PC-3 (cell line): ENCODE measurements at regions not wholly inside any gene's neighbourhood (a gene's known extent, or its start where the extent isn't known, plus 50 kb on each side); places are given as distances from the start of the nearest gene placed in this dataset.

ENCODE experiments used
- ATAC-seq: fragments of 200-7000 bp; cut with Tn5 transposase; 2 replicates; pipeline ENCODE4 v1.9.1; 2020; ENCODE audit warnings: mild to moderate bottlenecking, moderate library complexity
- BruUV-seq: library from RNA; stranded (reverse); fragments of 400-500 nt; replicated peaks from 2 replicates; lab custom pipeline; 2021; lab: Mats Ljungman, UMichigan
- CTCF ChIA-PET: fragments of 300-600 bp; sonication (Branson Sonifier 250); formaldehyde crosslinking; loops from one replicate; lab custom pipeline; 2022; ENCODE audit warnings: antibody characterized with exemption; lab: Charles Lee
- POLR2A ChIA-PET: fragments of 300-600 bp; sonication (Branson Sonifier 250); formaldehyde crosslinking; loops from one replicate; lab custom pipeline; 2022; ENCODE audit warnings: antibody characterized with exemption; ENCODE audit not compliant: unreplicated experiment; lab: Charles Lee
- DNase-seq: peaks from one replicate; pipeline ENCODE4 v3.0.0-alpha.2; 2015
- H2AFZ ChIP-seq: fragments of 300-600 bp; sonication (generic); 2 replicates; pipeline ENCODE4 v1.6.0; 2016; ENCODE audit warnings: antibody characterized with exemption, low read length
- H3F3A ChIP-seq: fragments of 300-600 bp; sonication (generic); one replicate; pipeline ENCODE4 v1.6.0; 2017; ENCODE audit warnings: antibody characterized with exemption, low read length, control low read depth, mild to moderate bottlenecking; ENCODE audit not compliant: unreplicated experiment
- H3K27ac ChIP-seq: fragments of 300-600 bp; sonication (generic); 2 replicates; pipeline ENCODE4 v1.5.1; 2016; ENCODE audit warnings: mild to moderate bottlenecking, low read length
- H3K27me3 ChIP-seq: fragments of 300-600 bp; sonication (generic); 2 replicates; pipeline ENCODE4 v1.6.1; 2016; ENCODE audit warnings: low read length, mixed read lengths
- H3K36me3 ChIP-seq: fragments of 300-600 bp; sonication (generic); 2 replicates; pipeline ENCODE4 v1.6.1; 2016; ENCODE audit warnings: low read depth, mixed run types, low read length, mixed read lengths
- H3K4me1 ChIP-seq: fragments of 300-600 bp; sonication (generic); 2 replicates; pipeline ENCODE4 v1.5.1; 2016; ENCODE audit warnings: low read length; ENCODE audit not compliant: insufficient read depth
- H3K4me2 ChIP-seq: fragments of 300-600 bp; sonication (generic); 2 replicates; pipeline ENCODE4 v1.6.0; 2016; ENCODE audit warnings: low read length
- H3K4me3 ChIP-seq: fragments of 300-600 bp; sonication (generic); 2 replicates; pipeline ENCODE4 v1.5.1; 2016; ENCODE audit warnings: mild to moderate bottlenecking, low read length, mixed read lengths
- H3K79me2 ChIP-seq: fragments of 300-600 bp; sonication (generic); 2 replicates; pipeline ENCODE4 v1.6.1; 2017; ENCODE audit warnings: low read length, mixed read lengths
- H3K9ac ChIP-seq: fragments of 300-600 bp; sonication (generic); 2 replicates; pipeline ENCODE4 v1.6.0; 2016; ENCODE audit warnings: mild to moderate bottlenecking, low read length
- H3K9me2 ChIP-seq: fragments of 300-600 bp; sonication (generic); replicated peaks from 2 replicates; pipeline ENCODE4 v1.6.1; 2016; ENCODE audit warnings: mixed run types, low read length, mixed read lengths
- H3K9me3 ChIP-seq: fragments of 300-600 bp; sonication (generic); 2 replicates; pipeline ENCODE4 v1.6.1; 2016; ENCODE audit warnings: low read length, mixed read lengths
- H4K20me1 ChIP-seq: fragments of 300-600 bp; sonication (generic); 2 replicates; pipeline ENCODE4 v1.6.1; 2016; ENCODE audit warnings: low read length, mixed read lengths
- EZH2 ChIP-seq: fragments of 300-600 bp; sonication (generic); IDR thresholded peaks from one replicate; pipeline ENCODE4 v1.6.1; 2017; ENCODE audit warnings: antibody characterized with exemption, mild to moderate bottlenecking, low read length; ENCODE audit not compliant: unreplicated experiment
- EZH2phosphoT487 ChIP-seq: fragments of 300-600 bp; sonication (generic); IDR thresholded peaks from 2 replicates; pipeline ENCODE4 v1.6.1; 2018; ENCODE audit warnings: mild to moderate bottlenecking, antibody characterized with exemption, low read length, borderline replicate concordance
- intact Hi-C: fragments of 100-400 bp; cut with micrococcal nuclease; formaldehyde crosslinking; loops from 2 replicates; pipeline ENCODE4 v1.9.0; 2023
- TF ChIP-seq, protein P1 (sequence below): fragments of 300-600 bp; sonication (generic); conservative IDR thresholded peaks from 2 replicates; pipeline ENCODE4 v1.5.1; 2017; ENCODE audit warnings: antibody characterized with exemption, low read depth, mild to moderate bottlenecking, low read length

DNA sequence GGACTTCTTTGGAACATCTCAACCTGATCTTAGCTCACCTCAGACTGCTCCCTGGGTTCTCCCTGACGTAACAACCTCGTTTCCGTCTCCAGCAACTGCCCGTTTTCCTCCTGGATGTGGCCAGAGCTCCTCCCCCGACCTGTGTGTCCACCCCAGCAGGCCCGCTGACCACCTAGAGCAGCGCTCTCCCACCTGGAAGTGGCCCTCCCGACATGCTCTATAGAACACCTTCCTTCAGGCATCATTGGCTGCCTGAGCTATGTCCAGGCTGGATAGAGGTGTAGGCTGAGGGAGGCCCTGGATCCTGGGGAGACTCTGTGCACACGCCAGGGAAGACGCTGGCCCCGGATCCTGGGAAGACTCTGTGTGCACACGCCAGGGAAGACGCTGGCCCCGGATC, 81.3 kb downstream of the TEX29 start:
- ChIA-PET CTCF (no interaction called here), POLR2A (no interaction called here)
- no peak overlapping the region for H3K4me2 ChIP-seq
- H3K36me3 ChIP-seq = no peaks in the 10 kb centered on the region
- peaks cover 70% of the 10 kb centered on the region for H3K27me3 ChIP-seq
- H3K4me3 ChIP-seq = no peak overlapping the region
- H3K4me1 ChIP-seq = no peaks in the 10 kb centered on the region
- no TSS peak for BruUV-seq
- no peak for DNase-seq
- ATAC-seq = no peak
- no peaks in the 10 kb centered on the region for H3K9me2 ChIP-seq
- H3F3A ChIP-seq = no peaks in the 10 kb centered on the region
- intact Hi-C loops = no loop called here
- TF ChIP-seq, protein P1, sequence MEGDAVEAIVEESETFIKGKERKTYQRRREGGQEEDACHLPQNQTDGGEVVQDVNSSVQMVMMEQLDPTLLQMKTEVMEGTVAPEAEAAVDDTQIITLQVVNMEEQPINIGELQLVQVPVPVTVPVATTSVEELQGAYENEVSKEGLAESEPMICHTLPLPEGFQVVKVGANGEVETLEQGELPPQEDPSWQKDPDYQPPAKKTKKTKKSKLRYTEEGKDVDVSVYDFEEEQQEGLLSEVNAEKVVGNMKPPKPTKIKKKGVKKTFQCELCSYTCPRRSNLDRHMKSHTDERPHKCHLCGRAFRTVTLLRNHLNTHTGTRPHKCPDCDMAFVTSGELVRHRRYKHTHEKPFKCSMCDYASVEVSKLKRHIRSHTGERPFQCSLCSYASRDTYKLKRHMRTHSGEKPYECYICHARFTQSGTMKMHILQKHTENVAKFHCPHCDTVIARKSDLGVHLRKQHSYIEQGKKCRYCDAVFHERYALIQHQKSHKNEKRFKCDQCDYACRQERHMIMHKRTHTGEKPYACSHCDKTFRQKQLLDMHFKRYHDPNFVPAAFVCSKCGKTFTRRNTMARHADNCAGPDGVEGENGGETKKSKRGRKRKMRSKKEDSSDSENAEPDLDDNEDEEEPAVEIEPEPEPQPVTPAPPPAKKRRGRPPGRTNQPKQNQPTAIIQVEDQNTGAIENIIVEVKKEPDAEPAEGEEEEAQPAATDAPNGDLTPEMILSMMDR = no peak
- TF ChIP-seq EZH2 (no peak), EZH2phosphoT487 (no peak)
- no peaks in the 10 kb centered on the region for H4K20me1 ChIP-seq
- H3K9me3 ChIP-seq = no peaks in the 10 kb centered on the region
- H3K9ac ChIP-seq = no peak overlapping the region
- no peak overlapping the region for H3K27ac ChIP-seq
- H2AFZ ChIP-seq = no peak overlapping the region
- H3K79me2 ChIP-seq = no peaks in the 10 kb centered on the region

DNA sequence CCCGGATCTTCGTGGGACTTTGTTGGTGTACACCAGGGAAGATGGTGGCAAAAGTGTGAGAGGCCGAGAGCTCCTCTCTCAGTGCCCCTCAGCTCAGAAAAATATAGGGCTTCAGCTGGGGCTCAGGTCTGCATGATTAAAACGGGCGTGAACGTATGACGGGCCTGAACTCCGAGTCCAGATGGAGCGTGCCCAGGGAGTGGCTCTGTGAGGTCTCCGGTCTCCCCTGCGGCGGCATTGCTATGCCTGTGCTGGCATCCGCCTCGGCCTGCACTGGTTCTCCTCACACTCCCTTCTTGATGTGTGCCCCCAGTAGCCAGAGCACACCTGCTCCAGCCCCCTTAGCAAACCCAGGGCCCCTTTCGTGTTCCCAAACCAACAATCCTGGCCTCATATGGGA, 82.0 kb downstream of the TEX29 start:
- no TSS peak for BruUV-seq
- peaks cover 70% of the 10 kb centered on the region for H3K27me3 ChIP-seq
- TF ChIP-seq EZH2 (no peak), EZH2phosphoT487 (no peak)
- TF ChIP-seq, protein P1 = no peak
- no peaks in the 10 kb centered on the region for H3K79me2 ChIP-seq
- intact Hi-C loops = no loop called here
- no peak for ATAC-seq
- H3F3A ChIP-seq = no peaks in the 10 kb centered on the region
- no peaks in the 10 kb centered on the region for H3K36me3 ChIP-seq
- H3K4me2 ChIP-seq = no peak overlapping the region
- no peaks in the 10 kb centered on the region for H3K9me2 ChIP-seq
- H3K4me1 ChIP-seq = no peaks in the 10 kb centered on the region
- H3K27ac ChIP-seq = no peak overlapping the region
- no peaks in the 10 kb centered on the region for H3K9me3 ChIP-seq
- DNase-seq = no peak
- H3K9ac ChIP-seq = no peak overlapping the region
- no peak overlapping the region for H3K4me3 ChIP-seq
- CTCF ChIA-PET = no interaction called here
- no peak overlapping the region for H2AFZ ChIP-seq
- POLR2A ChIA-PET = no interaction called here
- no peaks in the 10 kb centered on the region for H4K20me1 ChIP-seq

DNA sequence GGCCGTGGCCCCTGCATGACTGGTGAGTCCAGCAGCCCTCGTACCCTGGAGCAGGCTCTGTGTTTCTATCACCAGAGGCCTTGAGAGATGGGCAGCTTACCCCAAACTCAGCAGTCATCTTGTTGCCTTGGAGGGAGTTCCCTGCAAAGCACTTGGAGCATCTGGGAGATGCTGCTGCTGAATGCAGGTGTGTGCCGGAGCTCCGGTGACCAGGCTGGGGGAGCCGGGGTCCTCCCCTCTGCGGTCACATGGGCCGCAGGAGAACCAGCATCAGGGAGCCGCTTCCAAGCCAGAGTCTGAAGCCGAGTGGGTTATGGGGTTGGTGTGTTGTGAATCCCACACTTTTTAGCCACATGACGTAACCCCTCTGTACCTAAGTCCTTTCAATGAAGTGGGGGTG, 82.8 kb downstream of the TEX29 start:
- H3K36me3 ChIP-seq = no peaks in the 10 kb centered on the region
- no peaks in the 10 kb centered on the region for H3K9me3 ChIP-seq
- no peak overlapping the region for H3K27ac ChIP-seq
- ChIA-PET CTCF (no interaction called here), POLR2A (no interaction called here)
- no peaks in the 10 kb centered on the region for H4K20me1 ChIP-seq
- ATAC-seq (no peak), DNase-seq (no peak)
- BruUV-seq = no TSS peak
- intact Hi-C loops = no loop called here
- no peaks in the 10 kb centered on the region for H3K79me2 ChIP-seq
- no peak overlapping the region for H2AFZ ChIP-seq
- no peaks in the 10 kb centered on the region for H3F3A ChIP-seq
- no peak overlapping the region for H3K4me3 ChIP-seq
- TF ChIP-seq EZH2 (no peak), EZH2phosphoT487 (no peak)
- TF ChIP-seq, protein P1 = no peak
- no peaks in the 10 kb centered on the region for H3K9me2 ChIP-seq
- H3K9ac ChIP-seq = no peak overlapping the region
- peaks cover 73% of the 10 kb centered on the region for H3K27me3 ChIP-seq
- H3K4me1 ChIP-seq = no peaks in the 10 kb centered on the region
- no peak overlapping the region for H3K4me2 ChIP-seq
